ENCODE measurements at regions not wholly inside any gene's neighbourhood (a gene's known extent, or its start where the extent isn't known, plus 50 kb on each side); places are given as distances from the start of the nearest gene placed in this dataset.

GRCh38 chr6:166772518-166772917 lies 145.5 kb upstream of the RPS6KA2 start:
- ATAC-seq = no peak

DNA sequence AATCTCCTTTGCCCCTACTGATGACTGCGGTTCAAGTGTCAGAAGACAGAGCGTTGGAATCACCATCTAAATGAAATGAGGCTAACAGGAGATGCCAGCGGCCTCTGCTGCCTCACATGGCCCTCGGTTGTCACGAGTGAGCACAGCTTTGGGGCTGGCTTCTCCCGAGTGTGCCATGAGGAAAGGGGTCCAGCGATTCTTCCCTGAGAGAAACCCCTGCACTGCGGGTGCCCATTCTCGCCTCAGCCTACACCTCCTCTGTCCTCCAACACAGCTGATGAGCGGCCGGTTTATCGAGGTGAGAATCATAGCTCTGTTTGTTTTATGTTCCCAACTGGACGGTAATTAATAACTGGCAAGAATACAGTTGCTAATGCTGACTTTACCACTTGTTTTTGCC lies 144.7 kb upstream of the RPS6KA2 start:
- no peak for ATAC-seq

- ATAC-seq = no peak
Measured at GRCh38 chr6:166770216-166771116, 143.4 kb upstream of the RPS6KA2 start.

- ATAC-seq = no peak
Measured at GRCh38 chr6:166769648-166770047, 142.6 kb upstream of the RPS6KA2 start.

DNA sequence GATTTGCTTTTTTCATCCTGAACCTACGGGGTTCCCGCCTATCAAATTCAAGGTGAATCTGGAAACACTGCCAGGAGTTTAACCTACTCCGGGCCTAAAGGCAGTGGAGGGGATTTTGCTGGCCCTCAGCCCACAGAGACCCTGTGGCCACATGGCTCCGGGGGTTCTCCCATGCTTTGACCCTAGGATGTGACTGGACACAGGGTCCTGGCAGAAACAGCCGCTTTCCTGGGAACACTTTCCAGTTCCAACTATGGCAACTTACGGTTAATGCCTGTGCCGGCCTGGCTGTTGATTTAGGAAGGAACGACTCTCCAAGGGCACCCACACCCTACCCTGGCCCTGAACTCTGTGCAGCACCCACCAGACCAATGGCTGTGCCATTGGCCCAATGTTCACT lies 141.7 kb upstream of the RPS6KA2 start:
- ATAC-seq = no peak

DNA sequence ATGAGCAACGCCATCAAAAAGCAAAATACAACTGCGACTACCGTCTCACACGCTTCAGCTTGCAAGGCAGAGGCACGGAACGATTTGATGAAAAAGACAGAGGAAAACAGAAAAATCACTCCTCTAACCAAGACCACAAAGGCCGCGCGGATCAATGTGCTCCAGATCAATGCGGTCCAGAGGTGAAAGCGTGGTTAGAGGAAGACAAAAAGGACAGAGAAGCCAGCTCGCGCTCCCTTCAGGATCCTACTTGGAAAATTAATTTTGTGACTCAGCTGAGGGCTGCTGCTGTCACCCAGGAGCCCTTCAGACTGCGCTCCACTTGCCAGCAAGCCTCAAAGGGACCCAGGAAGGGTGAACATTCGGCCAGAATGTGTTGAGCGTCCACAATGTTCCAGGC lies 140.2 kb upstream of the RPS6KA2 start:
- ATAC-seq = no peak

GRCh38 chr6:166766769-166767168 lies 139.7 kb upstream of the RPS6KA2 start:
- ATAC-seq = no peak

- ATAC-seq = no peak
Measured at GRCh38 chr6:166765234-166765541, 138.1 kb upstream of the RPS6KA2 start.

- ATAC-seq = no peak
Measured at GRCh38 chr6:166764473-166765233, 137.6 kb upstream of the RPS6KA2 start.

DNA sequence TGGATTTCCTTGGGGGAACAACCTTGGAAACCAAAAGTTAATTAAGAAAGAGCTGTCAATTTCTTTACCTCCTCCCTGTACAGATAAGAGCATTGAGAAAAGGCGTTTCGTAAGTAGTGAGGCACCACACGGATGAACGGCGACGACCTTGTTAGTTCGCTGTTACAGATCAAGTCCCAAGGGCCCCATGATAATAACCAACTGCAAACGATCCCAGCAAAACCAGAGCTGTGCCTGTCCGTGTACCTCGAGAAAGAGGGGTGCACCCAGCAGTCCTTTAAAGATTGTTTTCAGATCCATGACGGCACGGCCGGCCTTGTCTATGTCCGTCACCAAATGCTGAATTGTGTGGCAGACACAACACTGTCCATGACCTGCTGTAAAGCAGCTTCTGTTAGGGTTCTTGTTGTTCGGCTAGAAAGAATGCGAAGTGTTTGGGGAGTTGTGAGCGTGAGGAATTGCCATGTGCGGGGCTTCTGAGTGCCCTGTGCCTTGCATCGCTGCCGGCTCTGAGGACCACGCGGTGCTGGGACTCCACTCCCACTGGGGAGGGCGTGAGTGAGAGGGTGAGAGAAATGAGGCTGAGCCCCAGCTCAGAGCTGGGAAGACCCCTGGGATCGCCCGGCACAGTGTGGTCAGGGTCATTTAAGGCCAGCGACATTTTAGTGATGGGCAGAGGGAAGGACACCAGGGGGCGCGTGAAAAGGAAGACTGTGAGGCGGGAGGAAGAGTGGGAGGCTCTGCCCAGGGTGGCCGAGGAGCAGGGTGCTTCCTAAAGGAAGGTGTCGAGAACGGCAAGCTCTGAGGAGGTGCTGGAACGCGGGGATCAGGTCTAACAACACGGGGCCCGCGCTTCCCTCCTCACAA lies 136.8 kb upstream of the RPS6KA2 start:
- ATAC-seq = no peak

DNA sequence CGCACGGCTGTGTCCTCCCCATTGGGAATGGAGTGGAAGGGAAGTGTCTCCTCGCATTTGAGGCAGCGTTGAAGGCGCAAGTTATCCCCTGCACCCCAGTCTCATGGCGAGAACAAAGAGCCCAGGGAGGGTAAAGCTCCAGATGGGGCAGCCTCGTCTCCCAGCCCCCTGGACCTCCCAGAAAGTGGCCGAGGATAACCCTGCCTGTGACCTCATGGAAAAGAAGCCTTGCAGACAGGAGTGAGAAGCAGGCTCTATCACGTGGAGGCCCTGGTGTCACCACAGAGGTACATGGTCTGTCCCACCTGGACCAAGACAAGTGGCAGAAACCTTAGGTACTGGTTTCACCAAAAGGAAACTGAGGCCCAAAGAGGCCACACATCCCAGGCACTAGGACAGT lies 134.8 kb upstream of the RPS6KA2 start:
- ATAC-seq = no peak

DNA sequence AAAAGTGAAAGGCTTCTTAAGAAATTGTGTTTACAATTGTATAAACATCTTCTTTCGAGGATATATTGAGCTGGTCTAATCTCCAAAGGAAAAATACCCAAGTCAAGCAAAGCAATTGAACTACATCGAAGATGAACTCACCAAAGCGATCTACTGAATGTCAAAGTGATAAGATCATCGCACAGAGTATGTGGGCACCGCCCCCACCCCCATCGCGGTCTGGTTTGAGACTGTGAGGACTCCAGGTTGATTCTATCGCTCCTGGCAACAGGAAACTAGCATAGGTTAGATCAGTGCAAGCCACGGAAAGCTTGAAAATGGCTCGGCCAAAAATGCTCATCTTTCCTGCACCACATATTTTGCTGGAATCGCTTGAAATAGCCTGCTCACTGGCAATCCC lies 133.2 kb upstream of the RPS6KA2 start:
- ATAC-seq = peak; percentile 60 to 84

GRCh38 chr6:166758136-166758704 lies 131.2 kb upstream of the RPS6KA2 start:
- ATAC-seq = no peak

DNA sequence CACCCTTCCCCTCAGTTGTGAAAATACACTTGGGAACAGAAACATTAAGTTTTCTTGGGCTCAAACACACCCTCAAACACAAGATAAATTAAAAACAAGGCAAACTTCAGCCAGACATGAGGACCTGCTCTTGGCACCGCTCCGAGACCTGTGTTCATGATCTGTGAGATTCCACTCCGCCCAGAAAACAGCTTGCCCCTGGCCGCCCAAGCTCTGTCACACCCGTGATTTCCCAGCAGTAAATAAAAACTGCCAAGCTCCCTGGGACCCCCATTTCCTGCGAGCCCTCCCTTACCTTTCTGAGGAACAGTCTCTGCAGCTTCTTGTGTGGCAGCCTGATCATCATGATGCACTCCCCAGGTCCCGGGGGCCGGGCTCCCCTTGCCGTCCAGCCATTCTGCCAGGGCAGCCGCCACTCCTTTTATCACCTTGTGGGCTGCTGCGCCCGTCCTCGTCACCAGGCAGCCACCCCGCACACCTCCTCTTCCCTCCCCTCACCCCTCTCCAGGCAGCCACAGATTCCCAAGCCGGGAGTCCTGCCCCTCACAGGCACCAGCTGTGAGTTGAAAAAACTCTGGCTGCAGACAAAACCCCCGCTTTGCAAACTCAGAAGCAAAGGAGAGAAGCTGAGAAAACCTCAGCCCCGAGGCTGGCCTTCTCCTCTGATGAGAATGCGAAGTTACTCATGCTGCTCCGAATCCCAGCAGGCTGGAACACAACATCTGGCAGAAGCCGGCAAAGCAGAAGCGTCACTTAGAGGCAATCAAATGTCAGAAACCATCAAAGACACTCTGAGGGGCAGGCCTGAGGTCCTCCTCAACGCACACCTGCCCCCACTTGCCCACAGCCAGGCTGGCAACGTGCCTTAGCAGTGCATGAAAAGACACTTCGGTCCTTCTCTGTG lies 130.4 kb upstream of the RPS6KA2 start:
- no peak for ATAC-seq

GRCh38 chr6:166754218-166755030 lies 127.4 kb upstream of the RPS6KA2 start:
- ATAC-seq = no peak

- ATAC-seq = no peak
Measured at GRCh38 chr6:166752928-166753721, 126.1 kb upstream of the RPS6KA2 start.

DNA sequence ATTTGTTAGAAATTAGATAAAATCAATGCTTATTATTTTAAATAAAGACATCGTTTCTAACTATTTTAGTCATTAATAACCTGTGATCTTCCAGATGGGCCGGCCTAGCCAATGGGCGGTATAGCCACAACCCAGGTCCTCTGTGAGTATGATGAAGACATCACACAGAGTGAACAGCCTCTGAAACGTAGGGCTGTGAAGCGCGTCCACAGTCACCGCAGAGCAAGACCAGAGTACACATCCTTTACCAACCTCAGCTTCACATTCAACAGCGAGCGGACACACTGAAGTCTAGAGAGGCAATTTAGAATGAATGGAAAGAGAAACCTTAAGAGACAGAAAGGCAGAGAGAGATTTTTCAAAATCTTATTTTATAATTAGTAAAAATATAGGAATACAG lies 125.0 kb upstream of the RPS6KA2 start:
- peak in 1 of 2 donors; percentile 65 for ATAC-seq

- ATAC-seq = peak; percentile 67 to 69
Measured at GRCh38 chr6:166751051-166751595, 124.1 kb upstream of the RPS6KA2 start.

DNA sequence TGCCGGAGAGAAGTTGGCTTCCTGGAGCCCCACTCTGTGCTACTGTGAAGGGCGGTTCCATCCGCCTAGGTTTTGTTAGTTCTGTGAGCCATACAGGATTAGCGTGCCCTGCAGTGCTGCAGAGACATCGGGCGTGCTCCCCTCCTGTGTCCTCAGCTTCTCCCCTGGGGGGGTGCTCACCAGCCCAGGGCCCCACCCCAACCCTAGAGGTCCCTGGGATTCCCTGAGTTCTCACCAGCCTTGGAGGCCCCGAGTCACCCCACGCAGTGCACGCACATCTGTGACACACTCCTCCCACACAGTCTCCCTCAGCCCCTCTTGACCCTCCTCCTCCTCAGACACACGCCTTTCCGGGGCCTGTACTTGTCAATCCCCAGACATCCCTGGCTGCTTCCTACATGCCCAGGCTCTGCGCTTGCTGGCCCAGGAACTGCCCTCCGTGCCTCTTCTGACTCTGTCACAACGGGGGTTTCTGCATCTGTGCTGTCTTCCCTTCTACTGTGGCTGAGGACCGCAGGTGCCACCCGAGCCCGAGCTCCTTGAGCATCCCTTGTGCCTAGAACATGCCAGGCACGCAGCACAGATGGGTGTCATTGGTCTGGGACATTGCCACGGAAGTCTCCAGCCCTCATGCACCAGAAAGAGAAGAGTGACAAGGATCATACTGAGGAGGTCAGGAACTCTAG lies 123.2 kb upstream of the RPS6KA2 start:
- no peak for ATAC-seq

Measured in activated CD4-positive, CD25-positive, alpha-beta regulatory T cell treated with anti-CD3 and anti-CD28 coated beads, Interleukin-2, amount 50 U/mL, for 24 hours (primary cell).